ENCODE measurements at regions not wholly inside any gene's neighbourhood (a gene's known extent, or its start where the extent isn't known, plus 50 kb on each side); places are given as distances from the start of the nearest gene placed in this dataset.

DNA sequence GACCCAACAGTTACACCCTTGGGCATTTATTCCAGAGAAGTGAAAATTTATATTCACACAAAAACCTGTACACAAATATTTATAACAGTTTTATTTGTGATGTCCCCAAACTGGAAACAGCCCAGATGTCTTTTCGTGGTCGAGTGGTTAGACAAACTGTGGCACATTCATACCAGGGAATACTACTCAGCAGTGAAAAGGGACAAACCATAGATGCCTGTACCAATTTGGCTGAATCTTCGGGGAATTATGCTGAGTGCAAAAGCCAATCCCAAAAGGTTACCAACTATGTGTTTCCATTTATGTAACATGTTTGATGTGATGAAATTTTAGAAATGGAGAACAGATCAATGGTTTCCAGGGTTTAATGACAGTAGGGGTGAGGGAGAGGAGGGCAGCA lies 154.3 kb downstream of the GLI2 start:
- TF ChIP-seq RCOR1 (conservative IDR thresholded peaks at IDR 0.05; ENCODE audit: low read depth, low read length) = no peak
- TF ChIP-seq, protein P1, sequence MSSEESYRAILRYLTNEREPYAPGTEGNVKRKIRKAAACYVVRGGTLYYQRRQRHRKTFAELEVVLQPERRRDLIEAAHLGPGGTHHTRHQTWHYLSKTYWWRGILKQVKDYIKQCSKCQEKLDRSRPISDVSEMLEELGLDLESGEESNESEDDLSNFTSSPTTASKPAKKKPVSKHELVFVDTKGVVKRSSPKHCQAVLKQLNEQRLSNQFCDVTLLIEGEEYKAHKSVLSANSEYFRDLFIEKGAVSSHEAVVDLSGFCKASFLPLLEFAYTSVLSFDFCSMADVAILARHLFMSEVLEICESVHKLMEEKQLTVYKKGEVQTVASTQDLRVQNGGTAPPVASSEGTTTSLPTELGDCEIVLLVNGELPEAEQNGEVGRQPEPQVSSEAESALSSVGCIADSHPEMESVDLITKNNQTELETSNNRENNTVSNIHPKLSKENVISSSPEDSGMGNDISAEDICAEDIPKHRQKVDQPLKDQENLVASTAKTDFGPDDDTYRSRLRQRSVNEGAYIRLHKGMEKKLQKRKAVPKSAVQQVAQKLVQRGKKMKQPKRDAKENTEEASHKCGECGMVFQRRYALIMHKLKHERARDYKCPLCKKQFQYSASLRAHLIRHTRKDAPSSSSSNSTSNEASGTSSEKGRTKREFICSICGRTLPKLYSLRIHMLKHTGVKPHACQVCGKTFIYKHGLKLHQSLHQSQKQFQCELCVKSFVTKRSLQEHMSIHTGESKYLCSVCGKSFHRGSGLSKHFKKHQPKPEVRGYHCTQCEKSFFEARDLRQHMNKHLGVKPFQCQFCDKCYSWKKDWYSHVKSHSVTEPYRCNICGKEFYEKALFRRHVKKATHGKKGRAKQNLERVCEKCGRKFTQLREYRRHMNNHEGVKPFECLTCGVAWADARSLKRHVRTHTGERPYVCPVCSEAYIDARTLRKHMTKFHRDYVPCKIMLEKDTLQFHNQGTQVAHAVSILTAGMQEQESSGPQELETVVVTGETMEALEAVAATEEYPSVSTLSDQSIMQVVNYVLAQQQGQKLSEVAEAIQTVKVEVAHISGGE (CRISPR knock-in tag; IDR thresholded peaks at IDR 0.05) = no peak
